ENCODE measurements at regions not wholly inside any gene's neighbourhood (a gene's known extent, or its start where the extent isn't known, plus 50 kb on each side); places are given as distances from the start of the nearest gene placed in this dataset.

DNA sequence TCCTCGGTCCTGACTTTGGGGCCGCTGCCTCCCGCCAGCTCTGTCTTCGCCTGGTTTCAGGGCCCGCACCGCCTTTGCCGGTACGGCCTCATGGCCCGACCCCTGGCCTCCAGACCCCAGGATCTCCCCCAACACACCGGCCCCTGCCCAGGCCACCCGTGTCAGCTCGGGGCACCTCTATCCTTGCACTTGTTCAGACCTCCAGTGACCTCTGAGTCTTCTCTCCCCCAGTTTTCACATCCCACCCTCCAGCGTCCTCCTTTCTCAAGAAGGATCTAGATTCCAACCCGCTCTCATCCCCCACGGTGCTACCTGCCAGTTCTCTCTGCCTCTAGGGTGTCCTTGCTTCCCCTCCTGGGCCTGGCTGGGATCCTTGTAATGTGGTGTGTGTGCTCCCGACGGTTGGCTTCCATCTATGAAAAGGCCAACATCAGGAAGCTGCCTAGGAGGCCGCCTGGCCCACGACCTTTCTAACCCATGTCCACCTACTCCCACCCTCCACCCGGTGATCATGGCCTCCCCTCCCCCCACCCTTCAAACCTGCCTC, 61.1 kb downstream of the SPATA31C2 start:
- Histone ChIP-seq H3K4me3 (ENCODE audit: low read length) (peak overlapping the region; percentile 83), H3K4me1 (ENCODE audit: control insufficient read depth, insufficient read depth, low read length) (peaks cover 5% of the 10 kb centered on the region), H3K36me3 (ENCODE audit: control insufficient read depth, insufficient read depth, low read length, severe bottlenecking) (no peaks in the 10 kb centered on the region), H3K27me3 (replicated peaks; ENCODE audit: control insufficient read depth, insufficient read depth, low read length) (no peaks in the 10 kb centered on the region), H3K9me3 (ENCODE audit: control insufficient read depth, low read length) (no peaks in the 10 kb centered on the region), H3K9ac (ENCODE audit: low read length) (no peak overlapping the region)
- peak; percentile 1 for DNase-seq (ENCODE audit: low read depth)

DNA sequence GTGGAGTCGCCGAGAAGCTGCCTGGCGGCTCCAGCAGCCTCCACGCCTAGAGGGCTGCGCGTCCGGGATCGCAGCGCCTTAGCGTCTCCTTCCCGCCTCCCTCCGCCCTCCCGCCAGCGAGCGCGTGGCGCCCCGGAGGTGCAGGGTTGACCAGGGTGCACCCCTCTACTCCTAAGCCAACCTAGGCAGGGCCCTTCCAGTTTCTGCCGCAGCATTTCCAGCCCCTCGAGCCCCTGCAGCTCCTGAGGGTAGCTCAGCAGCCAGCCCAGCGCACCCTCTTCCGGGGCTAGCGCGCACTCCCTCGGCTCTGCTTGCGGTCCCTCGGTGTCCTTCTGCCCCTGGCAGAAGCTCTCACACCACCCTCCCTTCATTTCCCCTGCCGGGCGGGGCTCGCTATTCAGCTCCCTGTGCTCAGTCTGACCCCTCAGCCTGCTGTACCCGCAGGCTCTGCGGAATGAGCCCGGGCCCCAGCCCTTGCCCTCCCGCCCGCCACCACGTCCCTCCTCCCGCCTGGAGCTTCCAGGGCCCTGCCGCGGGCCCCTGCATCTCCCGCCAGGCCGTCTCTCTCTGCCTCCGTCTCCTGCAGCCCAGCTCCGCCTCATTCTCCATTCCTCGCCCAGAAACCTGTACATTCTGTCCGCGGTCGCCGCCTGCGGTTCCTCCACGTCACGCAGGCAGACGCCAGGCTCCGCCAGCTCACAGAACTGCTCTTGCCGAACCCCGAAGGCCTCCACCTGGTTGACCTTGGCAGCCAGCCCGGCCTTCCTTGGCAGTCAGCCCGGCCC, 61.8 kb downstream of the SPATA31C2 start:
- peaks cover 5% of the 10 kb centered on the region for H3K4me1 ChIP-seq (ENCODE audit: control insufficient read depth, insufficient read depth, low read length)
- DNase-seq (ENCODE audit: low read depth), result peak; percentile 80
- no peaks in the 10 kb centered on the region for H3K27me3 ChIP-seq (replicated peaks; ENCODE audit: control insufficient read depth, insufficient read depth, low read length)
- H3K9ac ChIP-seq (ENCODE audit: low read length), result peak overlapping the region; percentile 64
- no peaks in the 10 kb centered on the region for H3K36me3 ChIP-seq (ENCODE audit: control insufficient read depth, insufficient read depth, low read length, severe bottlenecking)
- peak overlapping the region; percentile 83 for H3K4me3 ChIP-seq (ENCODE audit: low read length)
- H3K9me3 ChIP-seq (ENCODE audit: control insufficient read depth, low read length), result no peaks in the 10 kb centered on the region

DNA sequence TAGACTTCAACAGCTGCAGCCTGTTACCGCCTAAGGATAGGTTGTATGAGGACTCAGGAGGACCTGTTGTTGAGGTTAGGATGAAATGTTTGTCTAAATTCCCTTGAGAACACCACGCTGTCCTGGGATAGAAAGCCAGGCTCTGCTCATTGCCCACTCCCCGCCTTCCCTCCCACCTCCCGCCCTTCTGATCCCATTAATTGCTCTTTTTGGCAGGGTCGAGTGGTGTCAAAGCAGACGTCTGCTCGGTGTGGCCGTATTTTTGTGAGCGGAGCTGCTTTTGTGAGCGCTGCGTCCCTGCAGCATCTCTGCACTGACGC, 62.3 kb downstream of the SPATA31C2 start:
- peak overlapping the region; percentile 64 for H3K9ac ChIP-seq (ENCODE audit: low read length)
- H3K27me3 ChIP-seq (replicated peaks; ENCODE audit: control insufficient read depth, insufficient read depth, low read length), result no peaks in the 10 kb centered on the region
- H3K4me3 ChIP-seq (ENCODE audit: low read length), result peak overlapping the region; percentile 83
- no peak for DNase-seq (ENCODE audit: low read depth)
- no peaks in the 10 kb centered on the region for H3K36me3 ChIP-seq (ENCODE audit: control insufficient read depth, insufficient read depth, low read length, severe bottlenecking)
- H3K4me1 ChIP-seq (ENCODE audit: control insufficient read depth, insufficient read depth, low read length), result peaks cover 5% of the 10 kb centered on the region
- H3K9me3 ChIP-seq (ENCODE audit: control insufficient read depth, low read length), result no peaks in the 10 kb centered on the region

- H3K4me3 ChIP-seq (ENCODE audit: low read length), result no peak overlapping the region
- H3K4me1 ChIP-seq (ENCODE audit: control insufficient read depth, insufficient read depth, low read length), result peaks cover 5% of the 10 kb centered on the region
- no peak overlapping the region for H3K9ac ChIP-seq (ENCODE audit: low read length)
- no peaks in the 10 kb centered on the region for H3K36me3 ChIP-seq (ENCODE audit: control insufficient read depth, insufficient read depth, low read length, severe bottlenecking)
- H3K27me3 ChIP-seq (replicated peaks; ENCODE audit: control insufficient read depth, insufficient read depth, low read length), result no peaks in the 10 kb centered on the region
- DNase-seq (ENCODE audit: low read depth), result no peak
- no peaks in the 10 kb centered on the region for H3K9me3 ChIP-seq (ENCODE audit: control insufficient read depth, low read length)
Measured at GRCh38 chr9:88075506-88075905, 62.8 kb downstream of the SPATA31C2 start.

DNA sequence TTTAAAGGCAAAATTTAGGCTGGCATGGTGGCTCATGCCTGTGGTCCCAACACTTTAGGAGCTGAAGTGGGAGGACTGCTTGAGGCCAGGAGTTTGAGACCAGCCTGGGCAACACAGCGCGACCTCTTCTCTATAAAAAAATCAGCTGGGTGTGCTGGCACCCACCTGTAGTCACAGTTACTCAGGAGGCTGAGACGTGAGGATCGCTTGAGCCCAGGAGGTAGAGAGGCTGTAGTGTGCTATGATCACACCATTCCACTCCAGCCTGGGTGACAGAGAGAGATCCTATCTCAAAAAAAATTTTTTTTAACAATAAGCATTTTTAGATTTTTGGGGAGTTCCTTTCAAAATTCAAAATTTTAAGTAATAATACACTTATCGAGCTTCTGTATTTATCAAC, 63.3 kb downstream of the SPATA31C2 start:
- no peak for DNase-seq (ENCODE audit: low read depth)
- Histone ChIP-seq H3K36me3 (ENCODE audit: control insufficient read depth, insufficient read depth, low read length, severe bottlenecking) (no peaks in the 10 kb centered on the region), H3K9me3 (ENCODE audit: control insufficient read depth, low read length) (no peaks in the 10 kb centered on the region), H3K4me3 (ENCODE audit: low read length) (no peak overlapping the region), H3K4me1 (ENCODE audit: control insufficient read depth, insufficient read depth, low read length) (peaks cover 5% of the 10 kb centered on the region), H3K27me3 (replicated peaks; ENCODE audit: control insufficient read depth, insufficient read depth, low read length) (no peaks in the 10 kb centered on the region), H3K9ac (ENCODE audit: low read length) (no peak overlapping the region)

- Histone ChIP-seq H3K9ac (ENCODE audit: low read length) (no peak overlapping the region), H3K36me3 (ENCODE audit: control insufficient read depth, insufficient read depth, low read length, severe bottlenecking) (no peaks in the 10 kb centered on the region), H3K9me3 (ENCODE audit: control insufficient read depth, low read length) (no peaks in the 10 kb centered on the region), H3K4me1 (ENCODE audit: control insufficient read depth, insufficient read depth, low read length) (peaks cover 5% of the 10 kb centered on the region), H3K27me3 (replicated peaks; ENCODE audit: control insufficient read depth, insufficient read depth, low read length) (no peaks in the 10 kb centered on the region), H3K4me3 (ENCODE audit: low read length) (no peak overlapping the region)
- peak; percentile 7 for DNase-seq (ENCODE audit: low read depth)
Measured at GRCh38 chr9:88072831-88073375, 65.4 kb downstream of the SPATA31C2 start.

GRCh38 chr9:88071331-88071730, 66.9 kb downstream of the SPATA31C2 start:
- Histone ChIP-seq H3K4me1 (ENCODE audit: control insufficient read depth, insufficient read depth, low read length) (peaks cover 5% of the 10 kb centered on the region), H3K36me3 (ENCODE audit: control insufficient read depth, insufficient read depth, low read length, severe bottlenecking) (no peaks in the 10 kb centered on the region), H3K9ac (ENCODE audit: low read length) (no peak overlapping the region), H3K27me3 (replicated peaks; ENCODE audit: control insufficient read depth, insufficient read depth, low read length) (peaks cover 6% of the 10 kb centered on the region), H3K4me3 (ENCODE audit: low read length) (no peak overlapping the region), H3K9me3 (ENCODE audit: control insufficient read depth, low read length) (no peaks in the 10 kb centered on the region)
- no peak for DNase-seq (ENCODE audit: low read depth)

- no peak overlapping the region for H3K4me3 ChIP-seq (ENCODE audit: low read length)
- H3K9ac ChIP-seq (ENCODE audit: low read length), result no peak overlapping the region
- no peak for DNase-seq (ENCODE audit: low read depth)
- no peaks in the 10 kb centered on the region for H3K4me1 ChIP-seq (ENCODE audit: control insufficient read depth, insufficient read depth, low read length)
- no peaks in the 10 kb centered on the region for H3K9me3 ChIP-seq (ENCODE audit: control insufficient read depth, low read length)
- no peaks in the 10 kb centered on the region for H3K36me3 ChIP-seq (ENCODE audit: control insufficient read depth, insufficient read depth, low read length, severe bottlenecking)
- H3K27me3 ChIP-seq (replicated peaks; ENCODE audit: control insufficient read depth, insufficient read depth, low read length), result peaks cover 7% of the 10 kb centered on the region
Measured at GRCh38 chr9:88065619-88066018, 72.7 kb downstream of the SPATA31C2 start.

- H3K36me3 ChIP-seq (ENCODE audit: control insufficient read depth, insufficient read depth, low read length, severe bottlenecking), result no peaks in the 10 kb centered on the region
- no peaks in the 10 kb centered on the region for H3K9me3 ChIP-seq (ENCODE audit: control insufficient read depth, low read length)
- DNase-seq (ENCODE audit: low read depth), result no peak
- H3K27me3 ChIP-seq (replicated peaks; ENCODE audit: control insufficient read depth, insufficient read depth, low read length), result peaks cover 7% of the 10 kb centered on the region
- H3K4me1 ChIP-seq (ENCODE audit: control insufficient read depth, insufficient read depth, low read length), result no peaks in the 10 kb centered on the region
- H3K4me3 ChIP-seq (ENCODE audit: low read length), result no peak overlapping the region
- H3K9ac ChIP-seq (ENCODE audit: low read length), result no peak overlapping the region
Measured at GRCh38 chr9:88064554-88064953, 73.7 kb downstream of the SPATA31C2 start.

GRCh38 chr9:88060746-88061145, 77.5 kb downstream of the SPATA31C2 start:
- H3K9me3 ChIP-seq (ENCODE audit: control insufficient read depth, low read length), result no peaks in the 10 kb centered on the region
- H3K4me1 ChIP-seq (ENCODE audit: control insufficient read depth, insufficient read depth, low read length), result no peaks in the 10 kb centered on the region
- H3K27me3 ChIP-seq (replicated peaks; ENCODE audit: control insufficient read depth, insufficient read depth, low read length), result no peaks in the 10 kb centered on the region
- H3K9ac ChIP-seq (ENCODE audit: low read length), result no peak overlapping the region
- H3K36me3 ChIP-seq (ENCODE audit: control insufficient read depth, insufficient read depth, low read length, severe bottlenecking), result no peaks in the 10 kb centered on the region
- H3K4me3 ChIP-seq (ENCODE audit: low read length), result no peak overlapping the region
- DNase-seq (ENCODE audit: low read depth), result no peak

- Histone ChIP-seq H3K27me3 (replicated peaks; ENCODE audit: control insufficient read depth, insufficient read depth, low read length) (no peaks in the 10 kb centered on the region), H3K36me3 (ENCODE audit: control insufficient read depth, insufficient read depth, low read length, severe bottlenecking) (no peaks in the 10 kb centered on the region), H3K4me3 (ENCODE audit: low read length) (no peak overlapping the region), H3K9me3 (ENCODE audit: control insufficient read depth, low read length) (no peaks in the 10 kb centered on the region), H3K9ac (ENCODE audit: low read length) (no peak overlapping the region), H3K4me1 (ENCODE audit: control insufficient read depth, insufficient read depth, low read length) (no peaks in the 10 kb centered on the region)
- DNase-seq (ENCODE audit: low read depth), result no peak
Measured at GRCh38 chr9:88059469-88059868, 78.8 kb downstream of the SPATA31C2 start.

Data from adipocyte (in vitro differentiated cells).